ENCODE measurements at regions not wholly inside any gene's neighbourhood (a gene's known extent, or its start where the extent isn't known, plus 50 kb on each side); places are given as distances from the start of the nearest gene placed in this dataset.

DNA sequence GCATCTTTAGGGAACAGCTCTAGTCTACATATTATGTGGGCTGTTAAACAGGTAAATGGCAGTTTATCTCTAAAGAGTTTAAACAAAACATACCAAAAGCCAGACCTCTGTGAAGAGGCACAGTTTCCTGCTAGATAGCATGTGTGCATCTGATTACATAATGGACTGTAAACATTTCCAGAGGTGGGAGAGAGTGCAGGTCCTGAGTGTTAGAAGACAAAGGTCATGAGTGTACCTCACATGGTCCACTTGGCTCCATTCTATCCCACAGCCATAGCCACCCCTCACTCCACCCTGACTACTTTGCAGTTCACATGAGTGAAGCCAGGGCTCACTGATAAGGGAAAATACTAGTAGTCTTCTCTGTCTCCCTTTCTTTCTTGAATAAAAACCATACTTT lies 233.4 kb downstream of the MTX2 start:
- DNase-seq (ENCODE audit: low read depth, low spot score), result no peak

DNA sequence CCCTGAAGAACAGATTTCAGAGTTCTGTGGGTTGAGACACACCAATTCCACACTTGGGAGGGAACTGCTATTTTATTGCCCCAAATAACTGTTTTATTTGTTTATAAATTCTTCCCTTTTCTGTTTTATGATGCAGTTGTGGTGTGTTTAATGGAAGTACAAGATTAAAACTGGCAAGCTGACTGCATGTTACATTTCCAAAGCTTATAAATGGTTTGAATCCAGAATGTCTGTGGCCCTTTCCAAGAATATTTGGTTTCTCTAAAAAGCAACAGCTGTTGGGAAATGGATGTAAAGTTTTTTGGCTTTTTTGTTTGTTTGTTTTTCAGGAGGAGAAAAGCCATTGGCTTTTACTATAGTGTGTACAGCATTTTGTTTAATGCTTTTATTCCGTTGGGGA lies 234.5 kb downstream of the MTX2 start:
- no peak for DNase-seq (ENCODE audit: low read depth, low spot score)

DNA sequence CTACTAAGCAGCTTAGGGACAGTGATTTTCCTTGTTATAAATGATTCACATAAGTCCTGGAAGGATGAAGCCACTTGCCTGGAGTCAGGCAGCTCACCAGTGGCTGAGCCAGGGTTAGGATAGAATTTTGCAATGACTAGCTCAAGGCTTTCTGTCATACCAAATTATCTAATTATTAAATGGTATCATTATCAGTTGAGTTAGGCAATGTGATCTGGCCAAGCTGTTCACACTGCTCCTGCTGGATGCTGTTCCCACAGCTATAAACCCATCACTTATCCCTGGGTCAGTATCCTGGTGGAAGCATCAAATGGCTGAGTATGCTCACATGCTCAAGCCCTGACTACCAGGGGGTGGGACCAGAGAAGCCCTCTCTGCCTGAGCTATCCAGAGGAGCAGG lies 235.2 kb downstream of the MTX2 start:
- no peak for DNase-seq (ENCODE audit: low read depth, low spot score)

DNA sequence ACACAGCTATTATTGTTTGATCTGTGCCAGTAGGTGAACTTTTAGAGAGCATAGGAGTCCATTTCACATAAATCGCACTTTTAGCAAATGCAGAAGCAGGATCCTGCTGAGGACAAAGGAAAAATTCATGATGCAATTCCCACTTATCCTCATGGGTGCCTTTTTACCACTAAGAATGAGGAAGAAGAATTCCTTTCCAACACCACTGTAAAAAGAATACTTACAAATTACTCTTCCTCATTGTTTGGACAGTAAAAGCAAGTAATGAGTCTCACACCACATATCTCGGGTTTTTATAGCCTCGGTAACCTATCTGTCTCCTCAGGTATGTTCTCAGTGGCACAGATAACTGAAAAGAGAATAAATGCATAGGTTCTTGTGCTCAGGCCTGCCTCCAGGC lies 238.5 kb downstream of the MTX2 start:
- DNase-seq (ENCODE audit: low read depth, low spot score), result no peak

DNA sequence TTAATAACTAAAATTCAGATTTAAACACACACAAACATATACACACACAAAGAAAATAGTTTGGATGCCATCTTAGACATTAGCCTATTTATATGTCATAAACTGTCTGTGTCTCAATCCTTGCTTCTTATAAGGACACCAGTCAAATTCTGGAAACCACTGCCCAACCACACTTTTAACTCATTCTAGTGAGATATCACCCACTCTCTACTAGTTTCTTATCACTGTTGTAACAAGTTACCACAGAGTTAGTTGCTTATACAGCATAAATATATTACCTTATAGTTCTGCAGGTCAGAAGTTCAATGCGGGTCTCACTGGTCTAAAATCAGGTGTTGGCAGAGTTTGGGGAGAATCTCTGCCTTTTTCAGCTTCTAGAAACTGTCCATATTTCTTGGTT lies 239.1 kb downstream of the MTX2 start:
- DNase-seq (ENCODE audit: low read depth, low spot score), result no peak

DNA sequence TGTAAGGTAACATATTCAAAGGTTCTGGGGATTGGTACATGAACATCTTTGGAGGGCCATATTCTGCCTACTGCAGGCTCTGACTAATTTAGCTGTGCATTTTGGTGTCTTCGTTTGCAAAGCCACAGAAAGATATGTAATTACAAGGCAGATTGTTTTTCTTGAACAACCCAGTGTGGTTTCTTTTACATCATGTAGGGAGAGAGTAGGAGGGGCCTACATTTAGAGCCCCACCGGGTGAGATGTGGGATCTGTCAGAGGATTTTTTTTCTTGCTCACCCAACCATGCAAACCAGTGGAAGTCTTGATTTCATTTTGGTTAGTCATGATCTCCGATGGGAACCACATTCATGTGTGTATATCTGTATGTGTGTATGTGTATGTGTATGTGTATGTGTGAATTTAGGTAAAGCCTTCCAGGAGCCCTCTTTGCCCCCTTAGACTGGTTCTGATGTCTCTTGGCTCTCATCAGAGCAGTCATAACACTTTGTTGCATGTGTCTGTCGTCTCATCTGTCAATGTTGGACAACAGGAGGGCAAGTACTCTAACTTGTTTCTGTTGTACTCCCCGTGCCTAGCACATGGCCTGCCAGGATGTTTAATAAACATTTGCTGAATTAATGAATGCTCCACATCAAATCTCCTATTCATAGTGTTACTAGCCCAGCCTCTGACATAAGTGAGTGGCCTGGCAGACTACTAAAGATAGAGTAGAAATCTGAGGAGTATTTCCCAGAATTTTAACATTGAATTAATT lies 239.9 kb downstream of the MTX2 start:
- no peak for DNase-seq (ENCODE audit: low read depth, low spot score)

DNA sequence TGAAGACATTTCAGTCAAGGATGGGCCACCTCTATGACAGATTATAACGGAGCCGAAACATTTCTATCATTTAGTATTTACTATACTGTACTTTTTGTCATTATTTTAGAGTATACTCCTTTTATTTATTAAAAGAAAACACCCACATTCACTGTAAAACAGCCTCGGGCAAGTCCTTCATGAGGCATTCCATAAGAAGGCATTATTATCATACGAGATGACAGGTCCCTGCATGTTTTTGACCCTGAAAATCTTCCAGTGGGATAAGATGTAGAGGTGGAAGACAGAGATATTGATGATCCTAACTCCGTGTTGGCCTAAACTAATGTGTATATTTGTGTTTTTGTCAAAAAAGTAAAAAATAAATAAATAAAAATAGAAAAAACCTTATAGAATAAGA lies 245.0 kb downstream of the MTX2 start:
- DNase-seq (ENCODE audit: low read depth, low spot score), result no peak

DNA sequence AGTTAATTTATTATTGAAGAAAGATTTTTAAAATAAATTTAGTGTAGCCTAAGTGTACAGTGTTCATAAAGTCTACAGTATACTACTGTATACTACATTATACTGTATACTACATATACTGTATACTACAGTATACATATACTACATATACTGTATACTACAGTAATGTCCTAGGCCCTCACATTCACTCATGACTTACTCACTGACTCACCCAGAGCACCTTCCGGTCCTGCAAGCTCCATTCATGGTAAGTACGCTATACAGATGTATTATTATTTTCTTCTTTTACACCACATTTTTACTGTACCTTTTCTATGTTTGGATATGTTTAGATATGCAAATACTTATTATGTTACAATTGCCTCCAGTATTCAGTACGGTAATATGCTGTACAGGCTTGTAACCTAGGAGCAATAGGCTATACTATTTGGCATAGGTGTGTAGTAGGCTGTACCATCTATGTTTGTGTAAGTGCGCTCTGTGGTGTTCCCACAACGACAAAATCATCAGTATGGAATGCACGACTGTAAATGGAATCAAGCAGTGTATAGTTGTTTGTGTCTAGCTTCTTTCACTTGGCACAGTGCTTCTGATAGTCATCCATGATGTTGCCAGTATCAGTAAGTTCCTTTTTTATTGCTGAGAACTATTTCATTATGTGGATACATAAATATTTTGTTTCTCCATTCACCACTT lies 245.7 kb downstream of the MTX2 start:
- no peak for DNase-seq (ENCODE audit: low read depth, low spot score)

DNA sequence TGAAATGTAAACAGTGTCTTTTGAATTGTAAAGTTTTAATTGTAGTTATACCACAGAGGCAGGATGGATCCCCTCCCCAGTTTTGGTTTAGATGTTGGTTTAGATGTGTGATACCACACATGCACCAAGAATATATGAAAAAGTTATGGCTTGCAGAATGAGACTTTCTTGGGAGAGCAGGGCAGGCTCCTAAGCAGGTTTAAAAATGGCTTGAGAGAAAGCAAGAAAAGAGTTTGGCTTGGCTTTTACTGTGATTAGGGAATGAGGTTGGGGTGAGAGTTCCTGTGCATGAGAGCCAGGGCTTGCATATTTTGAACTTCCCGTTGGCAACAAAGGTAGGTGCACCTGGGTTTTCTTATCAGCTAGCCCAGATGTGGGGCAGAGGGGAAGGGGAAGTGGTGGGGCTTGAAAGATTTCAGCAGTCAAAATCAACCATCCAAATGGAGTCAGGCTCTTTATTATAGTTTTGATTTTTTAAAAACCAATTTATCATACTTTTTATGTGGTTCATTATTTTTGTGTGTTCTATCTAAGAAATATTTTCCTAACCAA lies 246.9 kb downstream of the MTX2 start:
- no peak for DNase-seq (ENCODE audit: low read depth, low spot score)

DNA sequence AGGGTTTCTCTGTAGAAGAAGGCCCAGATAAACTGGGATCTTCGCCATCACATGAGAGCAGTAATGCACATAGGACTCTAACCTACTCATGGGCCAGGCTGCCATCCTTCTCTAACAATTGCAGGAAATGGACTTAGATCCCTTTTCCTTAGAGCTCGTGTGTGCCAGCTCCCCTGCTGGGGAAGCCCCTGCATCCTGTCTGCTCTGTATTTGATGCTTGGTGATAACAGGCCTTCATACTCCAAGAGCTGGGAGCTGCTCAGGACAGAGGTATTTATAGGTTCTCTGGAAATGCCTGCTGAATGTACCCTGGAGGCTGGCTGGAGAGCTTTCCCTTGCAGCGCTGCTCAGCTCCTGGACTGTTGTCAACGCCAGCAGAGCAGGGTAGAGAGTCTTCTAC lies 249.6 kb downstream of the MTX2 start:
- DNase-seq (ENCODE audit: low read depth, low spot score), result no peak

DNA sequence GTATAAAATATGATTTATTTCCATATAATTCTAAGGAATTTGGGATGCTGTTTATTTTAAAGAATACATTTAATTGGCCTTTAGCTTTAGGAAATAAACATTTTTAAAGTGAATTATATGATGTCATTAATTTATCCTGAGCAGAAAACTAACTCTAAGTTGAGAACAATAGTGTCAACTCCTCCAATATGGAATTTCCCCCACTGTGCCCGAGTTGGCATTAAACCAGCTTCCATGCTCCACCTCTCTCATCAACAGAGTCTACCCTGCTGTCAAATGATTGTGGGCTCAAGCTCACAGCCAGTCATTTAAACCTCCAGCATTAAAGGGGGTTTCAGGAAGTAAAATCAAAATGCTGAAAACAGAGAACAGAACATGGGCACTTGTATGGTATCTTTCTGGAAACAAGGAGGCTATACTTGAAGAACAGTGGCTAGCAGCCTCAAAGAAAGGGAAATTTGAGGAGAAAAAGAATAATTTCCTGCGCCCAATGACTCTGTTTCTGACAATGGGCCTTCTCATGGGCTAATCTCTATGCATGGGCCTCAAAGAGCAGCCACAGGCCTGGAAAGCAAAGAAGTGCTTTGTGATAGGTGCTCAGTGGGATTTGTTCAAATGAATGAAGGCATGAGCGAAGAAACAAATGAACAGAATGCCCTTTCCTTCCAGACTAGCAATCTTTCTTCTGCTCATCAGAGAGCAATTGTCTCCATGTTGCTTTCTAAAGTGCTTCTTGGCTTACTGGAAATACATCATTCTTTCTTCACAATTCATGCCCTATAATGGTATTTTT lies 252.8 kb downstream of the MTX2 start:
- DNase-seq (ENCODE audit: low read depth, low spot score), result no peak

DNA sequence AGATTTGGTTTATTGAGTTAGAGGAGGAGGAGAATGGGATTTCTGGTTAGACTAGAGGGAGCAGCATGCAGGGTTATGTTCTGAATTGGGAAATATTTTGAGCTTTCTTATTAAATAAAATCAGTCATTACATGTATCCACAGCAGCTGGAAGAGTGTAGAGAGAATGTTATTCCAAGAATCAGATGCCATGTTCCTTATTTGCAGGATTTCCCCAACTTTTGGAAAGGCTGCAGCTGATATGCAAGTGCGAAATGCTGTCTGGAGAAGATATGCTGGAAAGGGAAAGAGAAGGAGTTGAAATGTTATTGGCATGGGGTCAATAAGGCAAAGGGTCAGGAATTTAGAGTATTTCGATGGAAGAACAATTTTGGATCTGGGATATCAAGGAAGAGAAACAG lies 255.8 kb downstream of the MTX2 start:
- DNase-seq (ENCODE audit: low read depth, low spot score), result no peak

DNA sequence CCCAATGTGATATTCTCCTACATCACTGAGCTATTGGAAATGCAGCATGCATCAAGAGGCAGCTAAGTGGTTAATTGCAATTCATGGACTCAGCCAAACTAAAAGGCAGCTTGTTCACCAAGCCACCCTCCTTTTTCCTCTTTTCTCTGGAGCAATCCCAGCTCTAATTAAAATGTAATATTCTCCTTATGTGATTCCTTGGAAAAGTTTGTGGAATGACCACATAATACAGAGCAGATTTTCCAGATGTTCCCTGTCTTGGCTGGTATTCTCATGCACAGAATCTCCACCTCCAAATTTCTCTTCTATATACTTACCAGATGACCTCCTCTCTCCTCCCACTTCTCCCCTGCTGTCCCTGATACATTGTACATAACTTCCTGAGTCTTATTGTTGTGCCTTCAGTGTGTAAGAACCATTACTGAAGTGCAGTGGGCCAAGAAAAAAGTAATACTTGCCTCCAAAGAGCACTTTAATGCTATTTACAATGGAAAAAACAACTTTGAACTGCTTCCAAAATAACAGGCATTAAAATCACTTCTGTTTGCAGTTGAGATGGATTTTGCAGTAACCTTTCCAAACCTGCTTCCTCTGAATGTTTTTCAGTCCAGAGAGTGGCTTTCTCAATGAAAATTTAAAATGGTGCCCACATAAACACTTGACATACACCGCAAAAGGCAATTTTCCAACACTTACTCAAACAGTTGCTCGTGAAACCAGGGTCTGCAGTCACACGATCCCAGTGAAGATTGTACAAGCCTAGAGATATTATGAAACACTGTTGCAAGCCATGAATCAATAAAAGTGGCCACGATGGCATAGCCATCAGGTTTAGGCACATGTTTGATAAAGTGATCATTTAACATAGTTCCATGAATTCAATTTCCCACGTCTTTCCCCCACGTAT lies 258.0 kb downstream of the MTX2 start:
- DNase-seq (ENCODE audit: low read depth, low spot score), result no peak

DNA sequence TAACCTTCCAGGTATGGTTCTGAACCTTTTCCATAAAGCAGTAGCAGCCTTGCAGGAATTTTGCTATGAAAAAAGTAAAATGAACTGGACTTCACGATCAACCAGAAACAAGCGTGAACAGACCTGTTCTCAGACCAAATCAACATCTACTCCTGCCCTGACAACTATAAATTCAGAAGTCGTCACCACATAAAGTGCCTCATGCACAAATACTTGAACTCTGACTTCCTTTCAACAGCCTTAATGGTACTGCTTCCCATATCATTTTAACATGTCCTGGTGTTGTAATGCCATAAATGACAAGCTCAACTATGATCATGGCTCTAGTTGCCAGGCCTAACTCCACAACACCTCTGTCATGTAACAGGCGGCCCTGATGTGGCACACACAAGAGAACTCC lies 262.4 kb downstream of the MTX2 start:
- no peak for DNase-seq (ENCODE audit: low read depth, low spot score)

DNA sequence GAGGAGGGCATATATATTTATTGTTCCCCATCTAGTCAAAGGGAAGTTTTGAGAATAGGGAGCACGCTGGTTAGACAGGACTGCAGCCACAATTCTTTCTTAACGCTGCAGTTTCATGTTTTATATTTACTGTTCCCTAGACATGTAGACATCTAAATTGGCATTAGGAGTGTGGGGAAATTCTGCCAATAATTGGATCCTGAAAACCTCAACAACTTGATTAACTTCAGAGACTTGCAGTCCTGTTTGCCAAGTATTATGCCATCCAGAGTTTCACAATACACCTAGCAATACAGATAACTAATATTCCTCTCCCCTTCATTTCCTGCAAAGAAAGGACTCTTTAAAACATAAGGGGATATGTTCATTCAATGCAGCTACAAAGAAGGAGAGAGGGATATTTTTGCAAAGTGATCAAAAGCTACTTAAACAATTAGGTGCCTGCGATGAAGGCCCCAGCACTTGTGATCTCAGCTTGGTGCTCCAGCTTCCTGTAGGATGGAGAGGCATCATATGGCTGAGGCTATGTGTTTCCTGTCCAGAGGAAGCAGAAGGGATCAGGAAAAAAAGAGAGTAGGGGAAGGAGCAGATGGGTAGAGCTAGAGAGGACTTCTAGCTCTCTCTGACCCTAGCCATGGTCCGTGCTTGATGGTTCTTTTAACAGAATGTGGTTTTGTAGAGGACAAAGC lies 264.4 kb downstream of the MTX2 start:
- no peak for DNase-seq (ENCODE audit: low read depth, low spot score)

DNA sequence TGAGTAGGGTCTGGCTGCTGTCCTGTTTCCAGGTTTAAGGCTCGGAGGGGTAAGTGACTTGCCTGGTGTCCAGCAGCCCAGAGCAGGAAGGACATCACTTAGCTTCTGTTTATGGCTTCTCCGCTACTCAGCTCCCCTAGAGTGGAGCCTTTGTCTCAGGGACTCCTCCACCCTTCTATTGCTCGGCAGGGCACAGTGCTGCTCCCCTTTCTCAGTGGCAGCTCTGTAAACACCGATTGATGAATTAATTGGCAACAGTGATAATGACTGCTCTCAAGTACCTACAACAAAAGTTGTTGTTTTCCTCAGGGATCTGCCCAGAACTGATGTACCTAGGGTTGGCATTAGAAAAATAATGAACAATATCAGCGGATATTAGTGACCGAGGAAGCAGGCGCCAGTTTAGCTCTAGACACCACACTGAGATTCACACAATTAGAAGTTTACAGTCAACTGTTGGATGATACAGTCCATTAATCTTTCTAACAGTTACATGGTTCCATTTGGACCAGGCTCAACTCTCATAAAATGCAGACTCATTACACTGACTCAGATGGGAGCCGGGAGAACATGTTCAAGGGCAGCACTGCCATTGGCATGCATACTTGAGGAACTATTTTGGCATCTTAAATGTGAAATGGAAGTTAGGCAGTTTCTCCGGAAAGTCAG lies 265.7 kb downstream of the MTX2 start:
- DNase-seq (ENCODE audit: low read depth, low spot score), result no peak

DNA sequence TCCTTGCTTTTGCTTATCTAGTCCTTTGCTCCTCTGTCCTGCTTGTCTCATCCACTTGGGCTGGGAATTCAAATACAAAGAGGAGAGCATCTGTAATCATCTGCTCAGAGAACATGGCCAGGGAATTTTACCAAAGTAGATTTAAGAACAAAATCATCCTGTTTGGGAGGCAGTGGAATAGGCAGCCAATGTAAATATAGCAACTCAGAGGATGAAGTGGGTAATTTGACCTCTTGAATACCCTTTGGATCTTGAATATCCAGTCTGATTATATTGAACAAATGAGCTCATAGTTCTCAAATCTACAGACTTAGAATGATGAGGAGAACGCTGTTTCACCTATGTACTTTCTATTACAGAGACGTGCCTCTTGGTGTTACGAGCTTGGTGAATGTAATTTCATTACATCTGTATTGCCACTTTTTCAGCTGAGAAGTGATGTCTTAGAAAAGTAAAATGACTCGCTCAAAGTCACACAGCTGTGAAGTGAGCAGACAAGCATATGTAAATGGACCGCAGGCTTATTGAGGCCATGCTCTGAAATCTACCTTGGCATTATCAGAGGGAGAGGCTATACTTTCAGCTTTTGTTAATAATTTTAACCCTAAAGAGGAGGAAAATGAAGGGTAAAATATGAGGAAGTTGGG lies 266.3 kb downstream of the MTX2 start:
- no peak for DNase-seq (ENCODE audit: low read depth, low spot score)

DNA sequence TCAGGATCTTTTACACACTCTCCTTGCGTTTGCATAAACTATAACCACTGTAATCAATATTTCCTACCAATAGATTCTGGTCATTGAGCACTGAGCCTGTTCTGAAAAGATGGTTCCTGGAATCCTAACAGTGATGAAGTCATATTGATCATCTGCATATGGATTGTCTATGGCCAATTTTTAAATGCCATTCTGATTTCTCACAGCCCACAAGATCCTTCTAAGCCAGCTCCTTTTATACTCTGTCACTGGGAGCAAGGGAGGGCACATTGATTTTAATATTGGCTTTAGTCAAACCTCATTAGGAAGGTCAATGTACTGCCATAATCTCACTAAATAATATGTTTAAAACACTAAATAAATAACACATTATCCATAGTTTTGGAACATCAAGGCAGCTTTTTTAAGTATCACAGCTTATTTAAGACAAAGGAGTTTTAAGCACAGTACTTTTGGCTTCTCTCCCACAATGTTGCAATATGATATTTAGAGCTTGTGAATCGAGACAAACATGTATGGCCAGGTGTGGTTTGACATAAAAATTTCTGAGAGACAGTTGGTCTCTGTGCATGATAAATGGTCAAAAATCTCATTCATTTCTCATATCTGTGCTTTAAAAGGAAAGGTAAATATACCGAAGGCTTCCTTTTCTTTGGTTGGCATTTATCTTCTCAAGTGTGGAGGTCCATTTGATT lies 267.3 kb downstream of the MTX2 start:
- DNase-seq (ENCODE audit: low read depth, low spot score), result no peak

DNA sequence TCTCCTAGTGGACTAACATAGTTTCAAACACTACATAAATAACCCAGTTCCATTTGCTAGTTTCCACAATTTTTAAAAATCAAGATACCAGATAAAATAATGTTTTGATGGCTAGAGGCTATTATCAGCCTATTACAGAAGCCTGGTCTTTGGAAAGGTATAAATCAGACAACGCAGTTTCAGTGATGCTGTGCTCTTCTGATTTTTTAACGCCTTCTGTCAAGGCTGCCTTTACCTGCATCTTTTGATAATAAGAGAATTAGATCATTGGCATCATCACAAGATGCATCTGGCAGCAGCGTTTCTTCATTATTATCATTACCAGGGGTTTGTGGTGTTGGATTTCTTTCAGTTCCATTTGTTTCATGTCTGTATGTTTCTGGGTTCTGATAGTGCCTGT lies 268.7 kb downstream of the MTX2 start:
- no peak for DNase-seq (ENCODE audit: low read depth, low spot score)

Data from smooth muscle cell of the brain vasculature (primary cell).